ENCODE measurements at regions not wholly inside any gene's neighbourhood (a gene's known extent, or its start where the extent isn't known, plus 50 kb on each side); places are given as distances from the start of the nearest gene placed in this dataset.

DNA sequence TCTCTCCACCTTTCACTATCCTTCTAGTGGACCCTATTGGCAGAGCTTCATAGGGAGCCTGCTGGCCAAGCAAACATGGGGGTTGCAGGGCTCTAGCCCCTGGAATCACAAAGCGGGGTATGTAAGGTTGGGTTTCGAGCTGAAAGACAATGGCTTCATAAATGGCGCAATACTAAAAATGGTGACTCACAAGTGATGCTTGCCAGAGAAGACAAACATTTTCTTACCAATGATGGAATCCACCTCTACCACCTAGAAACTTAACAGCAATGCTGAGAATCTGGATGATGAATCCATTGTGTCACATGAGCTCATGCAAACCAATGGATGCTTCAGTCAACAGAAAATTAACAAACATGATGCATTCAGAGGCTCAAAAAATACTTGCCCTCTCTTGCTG lies 375.3 kb upstream of the PSMD7 start:
- TF ChIP-seq, protein P1, sequence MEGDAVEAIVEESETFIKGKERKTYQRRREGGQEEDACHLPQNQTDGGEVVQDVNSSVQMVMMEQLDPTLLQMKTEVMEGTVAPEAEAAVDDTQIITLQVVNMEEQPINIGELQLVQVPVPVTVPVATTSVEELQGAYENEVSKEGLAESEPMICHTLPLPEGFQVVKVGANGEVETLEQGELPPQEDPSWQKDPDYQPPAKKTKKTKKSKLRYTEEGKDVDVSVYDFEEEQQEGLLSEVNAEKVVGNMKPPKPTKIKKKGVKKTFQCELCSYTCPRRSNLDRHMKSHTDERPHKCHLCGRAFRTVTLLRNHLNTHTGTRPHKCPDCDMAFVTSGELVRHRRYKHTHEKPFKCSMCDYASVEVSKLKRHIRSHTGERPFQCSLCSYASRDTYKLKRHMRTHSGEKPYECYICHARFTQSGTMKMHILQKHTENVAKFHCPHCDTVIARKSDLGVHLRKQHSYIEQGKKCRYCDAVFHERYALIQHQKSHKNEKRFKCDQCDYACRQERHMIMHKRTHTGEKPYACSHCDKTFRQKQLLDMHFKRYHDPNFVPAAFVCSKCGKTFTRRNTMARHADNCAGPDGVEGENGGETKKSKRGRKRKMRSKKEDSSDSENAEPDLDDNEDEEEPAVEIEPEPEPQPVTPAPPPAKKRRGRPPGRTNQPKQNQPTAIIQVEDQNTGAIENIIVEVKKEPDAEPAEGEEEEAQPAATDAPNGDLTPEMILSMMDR (IDR thresholded peaks at IDR 0.05): no peak
- no peak for TF ChIP-seq POLR2A (IDR thresholded peaks at IDR 0.05)
- no peak for TF ChIP-seq POLR2AphosphoS5 (IDR thresholded peaks at IDR 0.05; ENCODE audit: insufficient read depth in 1 of 2, low read depth in 1 of 2)

All from vagina (tissue), 2 donors.